Endothelial cell of umbilical vein (primary cell): ENCODE measurements at regions not wholly inside any gene's neighbourhood (a gene's known extent, or its start where the extent isn't known, plus 50 kb on each side); places are given as distances from the start of the nearest gene placed in this dataset.

Experiments used
- CTCF ChIP-seq, 2 donors: IDR thresholded peaks; 1 replicate in 1 of 2; 2 replicates in 1 of 2; pipeline ENCODE4 v1.5.1; 2011; ENCODE audit warnings: low read length in 2 of 2, mild to moderate bottlenecking in 2 of 2, moderate library complexity in 2 of 2, control low read depth in 1 of 2, inconsistent platforms in 1 of 2, low read depth in 1 of 2; ENCODE audit not compliant: insufficient read depth in 1 of 2; ENCODE audit errors: extremely low read depth in 1 of 2
- JUN ChIP-seq: IDR thresholded peaks from 2 replicates; pipeline ENCODE4 v1.6.1; 2011; ENCODE audit warnings: borderline replicate concordance, low read depth; ENCODE audit not compliant: insufficient read length, insufficient read depth
- MAX ChIP-seq: IDR thresholded peaks from 2 replicates; pipeline ENCODE4 v1.6.1; 2011; ENCODE audit not compliant: insufficient read depth, insufficient read length
- POLR2A ChIP-seq: IDR thresholded peaks from 2 replicates; pipeline ENCODE4 v1.6.1; 2012; ENCODE audit warnings: low read depth, mild to moderate bottlenecking, control low read depth, low read length
- POLR2AphosphoS5 ChIP-seq: IDR thresholded peaks from 2 replicates; pipeline ENCODE4 v1.6.1; 2012; ENCODE audit warnings: low read depth, mild to moderate bottlenecking, control low read depth, low read length, moderate library complexity; ENCODE audit not compliant: insufficient read depth

GRCh38 chr7:33764752-33765451 is 140.4 kb upstream of the BMPER start:
- no peak for TF ChIP-seq CTCF (IDR thresholded peaks at IDR 0.05; ENCODE audit: extremely low read depth in 1 of 2, insufficient read depth in 1 of 2, low read depth in 1 of 2, low read length in 2 of 2)
- TF ChIP-seq POLR2A = no peak
- TF ChIP-seq POLR2AphosphoS5 = no peak
- no peak for TF ChIP-seq MAX
- TF ChIP-seq JUN = no peak
